ENCODE measurements at regions not wholly inside any gene's neighbourhood (a gene's known extent, or its start where the extent isn't known, plus 50 kb on each side); places are given as distances from the start of the nearest gene placed in this dataset.
"Not testable (repeated sequence)": the region's sequence is repeated elsewhere in the genome, so short reads cannot be mapped to it uniquely, and the experiment has no call there.

GRCh38 chr18:30618567-30618966, 424.0 kb downstream of the DSC3 start:
- DNase-seq: no peak

GRCh38 chr18:30616414-30616813, 426.1 kb downstream of the DSC3 start:
- DNase-seq: no peak

GRCh38 chr18:30613467-30613801, 429.1 kb downstream of the DSC3 start:
- DNase-seq: no peak

- no peak for DNase-seq
Measured at GRCh38 chr18:30601541-30601940, 441.0 kb downstream of the DSC3 start.

- DNase-seq: no peak
Measured at GRCh38 chr18:30597202-30597601, 445.3 kb downstream of the DSC3 start.

- DNase-seq: no peak
Measured at GRCh38 chr18:30596635-30597034, 445.9 kb downstream of the DSC3 start.

- no peak for DNase-seq
Measured at GRCh38 chr18:30595942-30596341, 446.6 kb downstream of the DSC3 start.

- DNase-seq: not testable (repeated sequence)
Measured at GRCh38 chr18:30594911-30595310, 447.6 kb downstream of the DSC3 start.

GRCh38 chr18:30591462-30591861, 451.1 kb downstream of the DSC3 start:
- DNase-seq: no peak

- DNase-seq: no peak
Measured at GRCh38 chr18:30588673-30589164, 453.8 kb downstream of the DSC3 start.

- no peak for DNase-seq
Measured at GRCh38 chr18:30583768-30584167, 458.8 kb downstream of the DSC3 start.

- DNase-seq: no peak
Measured at GRCh38 chr18:30582078-30582477, 460.5 kb downstream of the DSC3 start.

- DNase-seq: no peak
Measured at GRCh38 chr18:30578707-30579106, 463.8 kb downstream of the DSC3 start.

GRCh38 chr18:30572214-30572613, 470.3 kb downstream of the DSC3 start:
- DNase-seq: no peak

- DNase-seq: no peak
Measured at GRCh38 chr18:30568333-30568732, 474.2 kb downstream of the DSC3 start.

- no peak for DNase-seq
Measured at GRCh38 chr18:30566877-30567276, 475.7 kb downstream of the DSC3 start.

GRCh38 chr18:30562231-30562630, 480.3 kb downstream of the DSC3 start:
- no peak for DNase-seq

GRCh38 chr18:30556112-30556511, 486.4 kb downstream of the DSC3 start:
- no peak for DNase-seq

- no peak for DNase-seq
Measured at GRCh38 chr18:30545393-30545792, 497.1 kb downstream of the DSC3 start.

- DNase-seq: no peak
Measured at GRCh38 chr18:30544141-30544540, 498.4 kb downstream of the DSC3 start.

- DNase-seq: no peak
Measured at GRCh38 chr18:30533716-30534115, 508.8 kb downstream of the DSC3 start.

- no peak for DNase-seq
Measured at GRCh38 chr18:30527917-30528316, 514.6 kb downstream of the DSC3 start.

- DNase-seq: no peak
Measured at GRCh38 chr18:30527226-30527625, 515.3 kb downstream of the DSC3 start.

GRCh38 chr18:30522288-30522929, 520.1 kb downstream of the DSC3 start:
- DNase-seq: no peak

GRCh38 chr18:30514059-30514458, 528.5 kb downstream of the DSC3 start:
- DNase-seq: no peak
